Left ventricle myocardium inferior (tissue), 1 donor: ENCODE measurements at regions not wholly inside any gene's neighbourhood (a gene's known extent, or its start where the extent isn't known, plus 50 kb on each side); places are given as distances from the start of the nearest gene placed in this dataset.

Experiments
- DNase-seq: peaks from one replicate; pipeline ENCODE4 v3.0.0-alpha.2; 2020
- H3K27ac ChIP-seq: fragments of 200-600 bp; replicated peaks from 2 replicates; pipeline ENCODE4 v1.8.0; 2021
- H3K27me3 ChIP-seq: fragments of 200-600 bp; 2 replicates; pipeline ENCODE4 v1.8.0; 2021; ENCODE audit warnings: low read depth
- H3K36me3 ChIP-seq: fragments of 200-600 bp; 2 replicates; pipeline ENCODE4 v1.8.0; 2021
- H3K4me1 ChIP-seq: fragments of 200-600 bp; 2 replicates; pipeline ENCODE4 v1.8.0; 2021
- H3K4me3 ChIP-seq: fragments of 200-600 bp; 2 replicates; pipeline ENCODE4 v1.8.0; 2021; ENCODE audit warnings: mild to moderate bottlenecking, moderate library complexity
- H3K9me3 ChIP-seq: fragments of 200-600 bp; replicated peaks from 2 replicates; pipeline ENCODE4 v1.8.0; 2021
- intact Hi-C: fragments of 100-400 bp; cut with micrococcal nuclease; formaldehyde crosslinking; loops from one replicate; pipeline ENCODE4 v1.11.0; 2022
- TF ChIP-seq, protein P1 (sequence below): fragments of 200-600 bp; IDR thresholded peaks from 2 replicates; pipeline ENCODE4 v1.8.0; 2021; ENCODE audit warnings: antibody characterized with exemption, mild to moderate bottlenecking, borderline replicate concordance
- donor health status: DM: no; HTN: yes; CAD: no; lungs with severe emphysema.

DNA sequence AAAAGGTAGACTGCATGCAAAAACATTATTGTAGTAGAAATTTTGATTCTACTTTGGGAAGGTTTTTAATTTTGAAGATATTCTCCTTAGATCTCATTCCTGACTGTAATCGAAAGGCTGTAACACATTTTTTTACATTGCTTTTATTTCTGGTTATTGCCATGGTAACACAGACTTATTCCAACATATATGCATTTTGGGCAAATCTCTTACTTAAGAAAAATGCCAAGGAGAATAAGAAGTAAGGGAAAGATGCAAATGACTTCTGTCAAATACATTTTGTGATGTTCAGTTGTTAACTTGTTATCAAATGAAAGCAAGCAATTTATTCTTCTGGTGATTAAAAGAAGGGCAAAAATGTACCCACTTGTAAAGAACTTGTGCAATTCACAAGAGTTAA lies 267.5 kb downstream of the AASDHPPT start:
- Histone ChIP-seq H3K36me3 (no peaks in the 10 kb centered on the region), H3K4me1 (no peaks in the 10 kb centered on the region), H3K27ac (no peak overlapping the region), H3K4me3 (no peak overlapping the region), H3K9me3 (peaks cover 5% of the 10 kb centered on the region), H3K27me3 (no peaks in the 10 kb centered on the region)
- intact Hi-C loops, result no loop called here
- DNase-seq, result no peak
- TF ChIP-seq, protein P1, sequence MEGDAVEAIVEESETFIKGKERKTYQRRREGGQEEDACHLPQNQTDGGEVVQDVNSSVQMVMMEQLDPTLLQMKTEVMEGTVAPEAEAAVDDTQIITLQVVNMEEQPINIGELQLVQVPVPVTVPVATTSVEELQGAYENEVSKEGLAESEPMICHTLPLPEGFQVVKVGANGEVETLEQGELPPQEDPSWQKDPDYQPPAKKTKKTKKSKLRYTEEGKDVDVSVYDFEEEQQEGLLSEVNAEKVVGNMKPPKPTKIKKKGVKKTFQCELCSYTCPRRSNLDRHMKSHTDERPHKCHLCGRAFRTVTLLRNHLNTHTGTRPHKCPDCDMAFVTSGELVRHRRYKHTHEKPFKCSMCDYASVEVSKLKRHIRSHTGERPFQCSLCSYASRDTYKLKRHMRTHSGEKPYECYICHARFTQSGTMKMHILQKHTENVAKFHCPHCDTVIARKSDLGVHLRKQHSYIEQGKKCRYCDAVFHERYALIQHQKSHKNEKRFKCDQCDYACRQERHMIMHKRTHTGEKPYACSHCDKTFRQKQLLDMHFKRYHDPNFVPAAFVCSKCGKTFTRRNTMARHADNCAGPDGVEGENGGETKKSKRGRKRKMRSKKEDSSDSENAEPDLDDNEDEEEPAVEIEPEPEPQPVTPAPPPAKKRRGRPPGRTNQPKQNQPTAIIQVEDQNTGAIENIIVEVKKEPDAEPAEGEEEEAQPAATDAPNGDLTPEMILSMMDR, result no peak

DNA sequence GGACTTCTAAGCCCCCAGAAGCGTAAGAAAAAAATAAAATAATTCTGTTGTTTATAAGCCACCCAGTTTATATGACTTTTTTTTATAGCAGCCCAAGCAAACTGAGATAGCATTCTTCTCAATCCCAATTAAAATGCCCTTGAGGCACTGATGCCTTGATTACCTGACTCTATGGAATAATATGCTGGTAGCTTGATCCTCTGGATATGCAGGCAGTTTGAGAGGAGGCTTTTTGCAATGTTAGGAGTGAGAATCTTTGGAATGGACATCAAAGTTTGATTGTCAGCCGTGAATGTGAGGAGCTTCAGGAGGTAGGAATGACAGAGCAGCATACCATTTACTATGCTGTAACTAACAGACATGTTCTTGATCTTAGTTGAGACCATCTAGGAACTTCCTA lies 275.6 kb downstream of the AASDHPPT start:
- TF ChIP-seq, protein P1, result no peak
- intact Hi-C loops, result no loop called here
- Histone ChIP-seq H3K27ac (no peak overlapping the region), H3K9me3 (peaks cover 18% of the 10 kb centered on the region), H3K4me3 (no peak overlapping the region), H3K27me3 (no peaks in the 10 kb centered on the region), H3K36me3 (no peaks in the 10 kb centered on the region), H3K4me1 (no peaks in the 10 kb centered on the region)
- no peak for DNase-seq

DNA sequence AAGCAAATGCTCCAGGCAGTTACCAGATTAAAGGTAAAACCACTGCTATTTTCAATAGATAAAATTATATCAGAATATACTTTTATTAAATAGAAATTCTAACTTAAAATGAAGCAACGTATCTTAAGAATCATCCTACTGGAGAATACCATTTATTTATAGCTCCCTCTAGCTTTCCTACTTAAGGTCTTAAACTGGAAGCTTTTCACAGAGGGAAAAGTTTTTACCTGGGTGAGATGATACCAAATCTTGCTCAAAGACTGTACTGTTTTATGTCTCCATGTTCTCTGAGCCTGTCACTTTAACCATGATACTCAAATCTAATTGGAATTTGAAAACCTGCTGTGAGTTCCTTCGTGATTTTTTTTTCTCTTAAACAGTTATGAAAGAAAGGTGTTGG lies 291.8 kb downstream of the AASDHPPT start:
- intact Hi-C loops, result no loop called here
- no peak for DNase-seq
- TF ChIP-seq, protein P1, result no peak

DNA sequence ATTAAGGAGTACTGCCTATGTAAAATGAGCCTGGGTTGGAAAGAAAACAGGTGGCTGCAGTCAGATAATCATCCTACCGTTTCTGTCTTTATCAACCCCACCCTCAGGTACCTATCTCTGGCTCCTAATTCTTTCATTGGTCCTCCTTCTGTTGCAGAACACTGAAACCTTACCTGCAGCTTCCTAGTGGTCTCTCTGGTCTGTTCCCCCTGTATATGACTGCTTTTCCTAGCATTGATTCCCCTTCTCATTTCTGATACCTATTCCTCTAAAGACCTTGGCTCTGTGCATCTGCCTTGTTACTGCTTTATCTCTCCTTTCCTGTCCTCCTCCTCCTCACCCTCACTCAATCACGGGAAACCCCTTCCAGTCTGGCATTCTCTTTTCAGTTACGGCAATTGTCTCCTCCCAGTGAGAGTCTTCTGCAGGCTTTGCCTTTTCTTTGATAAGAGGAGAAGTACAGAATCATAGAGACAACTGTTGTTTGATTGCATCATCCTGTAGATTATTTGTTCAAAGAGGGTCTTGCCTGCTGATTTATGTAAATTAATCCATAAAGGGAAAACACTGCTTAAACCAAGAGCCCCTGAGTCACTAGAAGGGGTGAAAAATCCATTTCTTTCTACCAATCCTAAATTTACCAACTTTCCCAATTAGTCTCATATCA lies 301.2 kb downstream of the AASDHPPT start:
- H3K27ac ChIP-seq, result no peak overlapping the region
- no peak overlapping the region for H3K4me3 ChIP-seq
- H3K27me3 ChIP-seq, result no peaks in the 10 kb centered on the region
- no peaks in the 10 kb centered on the region for H3K36me3 ChIP-seq
- no peaks in the 10 kb centered on the region for H3K9me3 ChIP-seq
- intact Hi-C loops, result no loop called here
- no peak for DNase-seq
- TF ChIP-seq, protein P1, result no peak
- H3K4me1 ChIP-seq, result no peaks in the 10 kb centered on the region

More for the DNA sequence above, 291.8 kb downstream of the AASDHPPT start:
- Histone ChIP-seq H3K27me3 (no peaks in the 10 kb centered on the region), H3K4me1 (no peaks in the 10 kb centered on the region), H3K27ac (no peak overlapping the region), H3K9me3 (no peaks in the 10 kb centered on the region), H3K36me3 (no peaks in the 10 kb centered on the region), H3K4me3 (no peak overlapping the region)

DNA sequence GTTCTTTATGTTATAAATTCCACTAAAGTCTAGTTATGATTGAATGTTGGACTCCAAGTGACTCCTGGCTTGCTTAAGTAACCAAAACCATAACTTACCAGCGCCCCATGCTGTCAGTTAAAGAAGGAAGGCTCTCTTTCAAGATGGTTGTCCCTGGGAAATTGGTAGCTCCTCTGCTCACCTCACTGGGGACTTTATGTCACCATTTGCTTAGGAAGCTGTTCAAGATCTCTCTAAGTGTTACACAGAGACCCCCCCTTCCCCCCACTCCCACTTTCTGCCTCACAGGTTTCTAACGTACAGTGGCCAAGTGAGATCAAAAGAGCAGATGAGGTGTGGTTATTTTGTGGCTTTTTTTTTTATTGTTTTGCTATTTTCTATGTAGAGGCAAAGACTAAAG lies 301.8 kb downstream of the AASDHPPT start:
- intact Hi-C loops, result no loop called here
- H3K27ac ChIP-seq, result no peak overlapping the region
- TF ChIP-seq, protein P1, result no peak
- no peak for DNase-seq
- H3K4me3 ChIP-seq, result no peak overlapping the region
- H3K9me3 ChIP-seq, result no peaks in the 10 kb centered on the region
- no peaks in the 10 kb centered on the region for H3K27me3 ChIP-seq
- no peaks in the 10 kb centered on the region for H3K4me1 ChIP-seq
- H3K36me3 ChIP-seq, result no peaks in the 10 kb centered on the region
